Activated CD4-positive, alpha-beta T cell treated with anti-CD3 and anti-CD28 coated beads, Interleukin-2, amount 10 ng/mL, durations not matched to agents 7 days and 5 days (primary cell): ENCODE measurements at regions not wholly inside any gene's neighbourhood (a gene's known extent, or its start where the extent isn't known, plus 50 kb on each side); places are given as distances from the start of the nearest gene placed in this dataset.

Source experiments
- CTCF ChIA-PET: fragments of 350-600 bp; sonication (Branson Sonifier 250); formaldehyde crosslinking; loops from one replicate; lab custom pipeline; 2021; ENCODE audit warnings: antibody characterized with exemption; lab: Charles Lee
- POLR2A ChIA-PET: fragments of 350-600 bp; sonication (Branson Sonifier 250); formaldehyde crosslinking; loops from one replicate; lab custom pipeline; 2021; ENCODE audit warnings: antibody characterized with exemption; lab: Charles Lee
- DNase-seq: peaks from one replicate; pipeline ENCODE4 v3.0.0-alpha.2; 2020
- H3K27ac Mint-ChIP-seq: one replicate; pipeline ENCODE4 v1.8.0; 2021; ENCODE audit warnings: mild to moderate bottlenecking, moderate library complexity, mixed read lengths
- H3K27me3 Mint-ChIP-seq: one replicate; pipeline ENCODE4 v1.8.0; 2021; ENCODE audit warnings: mixed read lengths
- H3K36me3 Mint-ChIP-seq: one replicate; pipeline ENCODE4 v1.8.0; 2021; ENCODE audit warnings: low read depth, mixed read lengths
- H3K4me1 Mint-ChIP-seq: one replicate; pipeline ENCODE4 v1.8.0; 2021; ENCODE audit warnings: mixed read lengths
- H3K4me3 Mint-ChIP-seq: one replicate; pipeline ENCODE4 v1.8.0; 2021; ENCODE audit warnings: mild to moderate bottlenecking, moderate library complexity, mixed read lengths
- H3K9me3 Mint-ChIP-seq: one replicate; pipeline ENCODE4 v1.8.0; 2021; ENCODE audit warnings: mixed read lengths

- H3K4me3 Mint-ChIP-seq, result no peak overlapping the region
- H3K4me1 Mint-ChIP-seq, result no peaks in the 10 kb centered on the region
- no peak for DNase-seq
- H3K27me3 Mint-ChIP-seq, result no peaks in the 10 kb centered on the region
- no peak overlapping the region for H3K27ac Mint-ChIP-seq
- ChIA-PET POLR2A (no interaction called here), CTCF (no interaction called here)
- H3K36me3 Mint-ChIP-seq, result no peaks in the 10 kb centered on the region
- no peaks in the 10 kb centered on the region for H3K9me3 Mint-ChIP-seq
These were observed 153.1 kb upstream of the ARL4C start for GRCh38 chr2:234649951-234650350.

GRCh38 chr2:234643407-234643806 is 146.5 kb upstream of the ARL4C start:
- POLR2A ChIA-PET, result no interaction called here
- Mint-ChIP-seq H3K4me3 (no peak overlapping the region), H3K27ac (no peak overlapping the region), H3K9me3 (peaks cover 9% of the 10 kb centered on the region), H3K4me1 (no peaks in the 10 kb centered on the region), H3K27me3 (peaks cover 2% of the 10 kb centered on the region), H3K36me3 (no peaks in the 10 kb centered on the region)
- CTCF ChIA-PET, result interaction anchor here (0.9 kb wide), 1 partner anchor 19 kb away, joined by 4 read pairs; no protein-coding TSS in a partner anchor
- DNase-seq, result no peak

GRCh38 chr2:234641086-234641485 is 144.2 kb upstream of the ARL4C start:
- Mint-ChIP-seq H3K27me3 (peaks cover 2% of the 10 kb centered on the region), H3K4me1 (no peaks in the 10 kb centered on the region), H3K36me3 (no peaks in the 10 kb centered on the region), H3K4me3 (no peak overlapping the region), H3K27ac (no peak overlapping the region), H3K9me3 (peaks cover 9% of the 10 kb centered on the region)
- ChIA-PET CTCF (no interaction called here), POLR2A (no interaction called here)
- DNase-seq, result no peak

- H3K4me1 Mint-ChIP-seq, result no peaks in the 10 kb centered on the region
- no peak overlapping the region for H3K4me3 Mint-ChIP-seq
- no peaks in the 10 kb centered on the region for H3K36me3 Mint-ChIP-seq
- CTCF ChIA-PET, result no interaction called here
- POLR2A ChIA-PET, result no interaction called here
- H3K9me3 Mint-ChIP-seq, result peaks cover 9% of the 10 kb centered on the region
- H3K27me3 Mint-ChIP-seq, result peaks cover 2% of the 10 kb centered on the region
- DNase-seq, result no peak
- H3K27ac Mint-ChIP-seq, result no peak overlapping the region
These were observed 143.8 kb upstream of the ARL4C start for GRCh38 chr2:234640657-234641056.

- H3K9me3 Mint-ChIP-seq, result peaks cover 7% of the 10 kb centered on the region
- ChIA-PET CTCF (no interaction called here), POLR2A (no interaction called here)
- H3K4me1 Mint-ChIP-seq, result no peaks in the 10 kb centered on the region
- H3K4me3 Mint-ChIP-seq, result no peak overlapping the region
- no peak overlapping the region for H3K27ac Mint-ChIP-seq
- peaks cover 2% of the 10 kb centered on the region for H3K27me3 Mint-ChIP-seq
- no peaks in the 10 kb centered on the region for H3K36me3 Mint-ChIP-seq
- DNase-seq, result no peak
These were observed 142.1 kb upstream of the ARL4C start for GRCh38 chr2:234638966-234639365.

GRCh38 chr2:234635284-234635683 is 138.4 kb upstream of the ARL4C start:
- Mint-ChIP-seq H3K36me3 (no peaks in the 10 kb centered on the region), H3K27me3 (peaks cover 1% of the 10 kb centered on the region), H3K4me1 (no peaks in the 10 kb centered on the region), H3K4me3 (no peak overlapping the region), H3K9me3 (no peaks in the 10 kb centered on the region), H3K27ac (no peak overlapping the region)
- DNase-seq, result no peak
- ChIA-PET POLR2A (no interaction called here), CTCF (no interaction called here)

- ChIA-PET POLR2A (no interaction called here), CTCF (no interaction called here)
- Mint-ChIP-seq H3K9me3 (no peaks in the 10 kb centered on the region), H3K27ac (no peak overlapping the region), H3K4me1 (no peaks in the 10 kb centered on the region), H3K4me3 (no peak overlapping the region), H3K36me3 (no peaks in the 10 kb centered on the region), H3K27me3 (peaks cover 1% of the 10 kb centered on the region)
- no peak for DNase-seq
These were observed 136.8 kb upstream of the ARL4C start for GRCh38 chr2:234633581-234634230.

GRCh38 chr2:234632527-234633391 is 135.9 kb upstream of the ARL4C start:
- Mint-ChIP-seq H3K9me3 (no peaks in the 10 kb centered on the region), H3K27me3 (peaks cover 2% of the 10 kb centered on the region), H3K4me1 (no peaks in the 10 kb centered on the region), H3K27ac (no peak overlapping the region), H3K4me3 (no peak overlapping the region), H3K36me3 (no peaks in the 10 kb centered on the region)
- DNase-seq, result no peak
- CTCF ChIA-PET, result no interaction called here
- POLR2A ChIA-PET, result no interaction called here

- POLR2A ChIA-PET, result no interaction called here
- Mint-ChIP-seq H3K27me3 (peaks cover 4% of the 10 kb centered on the region), H3K27ac (no peak overlapping the region), H3K4me1 (no peaks in the 10 kb centered on the region), H3K9me3 (no peaks in the 10 kb centered on the region), H3K4me3 (no peak overlapping the region), H3K36me3 (no peaks in the 10 kb centered on the region)
- CTCF ChIA-PET, result no interaction called here
- no peak for DNase-seq
These were observed 135.0 kb upstream of the ARL4C start for GRCh38 chr2:234631646-234632514.

GRCh38 chr2:234630801-234631261 is 133.9 kb upstream of the ARL4C start:
- H3K4me3 Mint-ChIP-seq, result no peak overlapping the region
- ChIA-PET CTCF (no interaction called here), POLR2A (no interaction called here)
- H3K4me1 Mint-ChIP-seq, result no peaks in the 10 kb centered on the region
- H3K9me3 Mint-ChIP-seq, result no peaks in the 10 kb centered on the region
- no peaks in the 10 kb centered on the region for H3K36me3 Mint-ChIP-seq
- no peak overlapping the region for H3K27ac Mint-ChIP-seq
- no peak for DNase-seq
- H3K27me3 Mint-ChIP-seq, result peaks cover 4% of the 10 kb centered on the region

GRCh38 chr2:234629596-234629995 is 132.7 kb upstream of the ARL4C start:
- Mint-ChIP-seq H3K36me3 (no peaks in the 10 kb centered on the region), H3K4me1 (no peaks in the 10 kb centered on the region), H3K27me3 (peaks cover 4% of the 10 kb centered on the region), H3K9me3 (no peaks in the 10 kb centered on the region), H3K27ac (no peak overlapping the region), H3K4me3 (no peak overlapping the region)
- POLR2A ChIA-PET, result no interaction called here
- no peak for DNase-seq
- CTCF ChIA-PET, result interaction anchor here (1.2 kb wide), 1 partner anchor 9 kb away, joined by 3 read pairs; no protein-coding TSS in a partner anchor

GRCh38 chr2:234628953-234629352 is 132.1 kb upstream of the ARL4C start:
- Mint-ChIP-seq H3K27ac (no peak overlapping the region), H3K4me1 (no peaks in the 10 kb centered on the region), H3K9me3 (no peaks in the 10 kb centered on the region), H3K4me3 (no peak overlapping the region), H3K27me3 (peaks cover 4% of the 10 kb centered on the region), H3K36me3 (no peaks in the 10 kb centered on the region)
- ChIA-PET CTCF (interaction anchor here (1.2 kb wide), 1 partner anchor 9 kb away, joined by 3 read pairs; no protein-coding TSS in a partner anchor), POLR2A (no interaction called here)
- no peak for DNase-seq

- POLR2A ChIA-PET, result no interaction called here
- DNase-seq, result no peak
- Mint-ChIP-seq H3K9me3 (no peaks in the 10 kb centered on the region), H3K27me3 (peaks cover 4% of the 10 kb centered on the region), H3K27ac (no peak overlapping the region), H3K4me3 (no peak overlapping the region), H3K4me1 (no peaks in the 10 kb centered on the region), H3K36me3 (no peaks in the 10 kb centered on the region)
- CTCF ChIA-PET, result no interaction called here
These were observed 130.4 kb upstream of the ARL4C start for GRCh38 chr2:234627308-234627707.
